IPS-NIHi7 (cell line): ENCODE measurements at regions not wholly inside any gene's neighbourhood (a gene's known extent, or its start where the extent isn't known, plus 50 kb on each side); places are given as distances from the start of the nearest gene placed in this dataset.
"Not testable (repeated sequence)": the region's sequence is repeated elsewhere in the genome, so short reads cannot be mapped to it uniquely, and the experiment has no call there.

Source experiments
- DNase-seq: peaks from one replicate; pipeline ENCODE4 v3.0.0; 2012; ENCODE audit warnings: mixed read lengths; ENCODE audit errors: extremely low spot score

GRCh38 chr6:67768972-67769371 lies 866.1 kb upstream of the ADGRB3 start:
- no peak for DNase-seq

- not testable (repeated sequence) for DNase-seq
Measured at GRCh38 chr6:67767046-67767822, 867.8 kb upstream of the ADGRB3 start.

DNA sequence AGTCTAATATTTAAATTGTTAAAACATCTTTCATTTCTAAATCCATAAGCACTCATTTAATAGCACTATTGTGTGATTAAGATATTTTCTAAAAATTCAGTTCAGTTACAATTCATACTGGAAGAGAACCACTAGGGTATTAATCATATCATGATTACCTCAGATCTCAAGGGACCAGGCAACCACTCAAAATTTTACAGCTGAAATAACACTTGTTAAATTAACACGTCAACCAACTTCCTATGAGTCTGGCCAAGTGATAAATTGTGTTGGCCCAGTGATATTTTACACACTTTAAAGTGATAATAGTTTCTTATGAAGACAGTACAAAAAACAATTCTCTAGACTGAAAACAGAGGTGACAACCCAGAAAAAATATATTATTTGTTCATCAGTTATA lies 869.0 kb upstream of the ADGRB3 start:
- DNase-seq: no peak

DNA sequence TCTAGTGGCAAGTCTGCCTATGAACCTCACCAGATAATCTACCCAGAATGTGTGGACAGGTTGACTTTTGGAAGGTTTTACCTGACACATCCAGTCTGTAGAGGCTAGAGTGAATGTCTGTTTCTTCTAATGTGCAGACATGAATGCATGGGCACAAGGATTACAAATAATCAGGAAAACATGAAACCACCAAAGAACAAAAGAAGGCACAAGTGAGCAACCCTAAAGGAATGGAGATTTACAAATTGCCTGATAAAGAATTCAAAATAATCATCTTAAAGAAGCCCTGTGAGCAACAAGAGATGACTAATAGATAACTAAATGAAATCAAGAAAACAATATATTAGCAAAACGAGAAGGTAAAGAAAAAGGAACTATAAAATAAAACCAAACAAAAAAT lies 876.1 kb upstream of the ADGRB3 start:
- DNase-seq: no peak

DNA sequence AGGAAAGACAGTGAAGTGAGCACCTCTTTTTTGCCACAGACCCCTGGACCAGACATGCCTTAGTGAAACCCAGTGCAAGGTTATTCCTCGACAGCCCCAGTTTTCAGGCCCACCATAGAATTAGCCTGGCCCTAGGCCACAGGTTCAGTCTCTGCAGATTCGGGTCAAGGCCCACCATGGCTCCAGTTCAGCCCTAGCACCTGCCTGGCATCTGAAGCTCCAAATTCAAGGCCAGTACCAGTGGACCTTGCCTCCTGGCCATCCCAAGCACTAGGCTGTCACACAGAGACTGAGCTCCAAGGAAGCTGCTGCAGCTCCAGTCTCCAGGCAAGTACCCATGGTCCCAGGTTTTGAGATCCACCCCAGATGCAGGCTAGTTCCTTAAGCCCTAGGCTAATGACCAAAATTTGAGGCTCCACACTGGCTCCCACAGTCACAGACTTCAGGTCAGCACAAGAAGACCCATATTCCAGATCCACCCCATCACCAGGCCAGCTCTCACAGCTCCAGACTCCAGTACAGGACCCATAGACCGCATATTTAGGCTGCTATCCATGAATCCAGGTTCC lies 877.5 kb upstream of the ADGRB3 start:
- DNase-seq: no peak

DNA sequence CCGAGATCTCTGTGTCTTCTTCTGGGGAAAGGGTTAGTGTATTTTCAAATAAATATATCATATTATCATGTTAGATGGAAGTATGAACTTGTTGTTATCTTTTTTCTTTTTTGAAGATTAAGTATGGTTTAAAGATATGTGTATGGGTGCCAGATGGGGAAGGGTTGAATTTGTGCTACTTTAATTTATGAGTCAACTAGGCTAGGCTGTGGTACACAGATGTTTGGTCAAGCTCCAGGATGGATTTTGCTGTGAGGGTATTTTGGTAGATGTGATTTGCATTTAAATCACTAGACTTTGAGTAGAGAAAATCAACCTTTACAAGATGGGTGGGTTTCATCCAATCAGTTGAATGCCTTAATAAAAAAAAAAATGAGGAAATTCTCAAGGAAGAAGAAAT lies 886.6 kb upstream of the ADGRB3 start:
- no peak for DNase-seq

DNA sequence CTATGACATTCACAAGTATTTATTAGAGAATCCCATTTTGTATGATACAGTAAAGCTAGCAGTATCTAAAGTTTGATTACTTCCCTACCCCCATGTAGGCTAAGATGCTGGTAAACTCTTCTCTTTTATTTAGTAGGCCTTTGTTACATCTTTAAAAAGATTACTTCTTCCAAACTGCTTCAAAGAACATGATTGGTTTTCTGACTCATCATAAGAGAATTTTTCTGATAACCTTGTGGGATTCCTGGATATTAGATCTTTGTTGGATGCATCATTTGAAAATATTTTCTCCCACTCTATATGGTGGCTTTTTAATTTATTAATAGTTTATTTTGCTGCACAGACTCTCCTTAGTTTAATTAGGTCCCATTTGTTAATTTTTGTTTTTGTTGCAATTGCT lies 898.3 kb upstream of the ADGRB3 start:
- no peak for DNase-seq

DNA sequence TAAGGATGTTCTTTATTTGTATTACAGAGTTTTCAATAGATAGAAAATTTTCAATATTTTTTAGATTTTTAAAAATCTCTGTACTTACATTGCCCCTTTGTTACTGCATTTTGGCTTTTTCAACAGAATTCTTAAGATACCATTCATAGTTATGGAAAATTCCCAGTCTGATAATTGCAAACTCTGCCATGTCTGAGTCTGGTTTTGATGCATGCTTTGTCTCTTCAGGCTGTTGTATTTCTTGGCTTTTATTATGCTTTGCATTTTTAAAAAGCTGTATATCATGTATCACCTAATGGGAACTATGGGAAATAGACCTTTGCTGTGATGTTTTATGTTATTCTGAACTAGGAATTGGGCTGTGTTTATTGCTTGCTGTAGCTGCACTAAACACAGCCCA lies 898.9 kb upstream of the ADGRB3 start:
- DNase-seq: no peak

- no peak for DNase-seq
Measured at GRCh38 chr6:67735623-67736022, 899.5 kb upstream of the ADGRB3 start.

- no peak for DNase-seq
Measured at GRCh38 chr6:67722861-67723261, 912.2 kb upstream of the ADGRB3 start.

DNA sequence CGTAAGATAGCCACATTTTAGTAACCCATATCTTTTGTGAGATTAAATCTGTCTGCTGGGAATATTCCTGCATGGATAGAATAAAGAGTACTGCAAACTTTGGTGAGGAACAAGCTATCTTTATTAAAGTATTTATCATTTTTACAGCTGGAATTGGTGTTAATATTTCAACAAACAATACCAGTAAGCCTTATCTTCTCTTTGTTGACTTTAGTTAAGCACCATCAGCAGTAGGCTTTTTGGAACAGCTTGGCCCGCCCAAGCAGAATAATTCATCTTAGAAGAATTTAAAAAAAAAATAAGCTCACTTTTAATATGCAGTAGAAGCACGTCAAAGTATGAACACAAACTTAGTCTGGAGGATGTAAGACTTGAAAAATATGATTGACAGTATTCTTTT lies 917.8 kb upstream of the ADGRB3 start:
- no peak for DNase-seq

DNA sequence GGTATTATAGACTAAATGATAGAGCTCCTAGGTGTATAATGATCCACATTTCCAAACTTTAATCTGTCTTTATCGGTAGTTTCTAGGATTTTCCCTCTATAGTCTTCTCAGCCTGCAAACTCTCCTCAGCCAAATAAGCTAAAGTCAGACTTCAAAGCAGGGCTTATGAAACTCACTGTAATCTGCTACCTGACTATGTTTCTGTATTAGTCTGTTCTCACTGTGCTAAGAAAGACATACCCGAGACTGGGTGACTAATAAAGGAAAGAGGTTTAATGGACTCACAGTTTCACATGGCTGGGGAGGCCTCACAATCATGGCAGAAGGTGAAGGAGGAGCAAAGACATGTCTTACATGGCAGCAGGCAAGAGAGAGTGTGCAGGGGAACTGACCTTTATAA lies 928.7 kb upstream of the ADGRB3 start:
- no peak for DNase-seq

DNA sequence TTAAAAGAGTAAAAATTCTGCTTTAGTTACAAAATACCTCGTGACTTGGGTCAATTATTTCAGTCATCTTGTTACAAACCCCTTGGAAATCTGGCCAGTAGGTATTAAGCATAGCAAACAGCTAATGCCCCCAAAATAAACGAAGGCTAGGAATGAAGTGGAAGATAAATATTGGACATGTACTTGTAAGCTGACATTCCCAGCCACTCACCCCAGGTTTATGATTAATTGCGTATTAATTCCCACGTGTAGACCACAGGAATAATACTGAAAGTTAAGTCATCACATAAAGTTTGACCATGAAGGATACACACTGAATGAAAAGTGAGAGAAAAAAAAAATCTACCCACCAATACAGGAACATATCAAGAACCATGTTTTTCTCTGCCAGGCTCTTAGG lies 936.5 kb upstream of the ADGRB3 start:
- no peak for DNase-seq

GRCh38 chr6:67694127-67694526 lies 941.0 kb upstream of the ADGRB3 start:
- no peak for DNase-seq

DNA sequence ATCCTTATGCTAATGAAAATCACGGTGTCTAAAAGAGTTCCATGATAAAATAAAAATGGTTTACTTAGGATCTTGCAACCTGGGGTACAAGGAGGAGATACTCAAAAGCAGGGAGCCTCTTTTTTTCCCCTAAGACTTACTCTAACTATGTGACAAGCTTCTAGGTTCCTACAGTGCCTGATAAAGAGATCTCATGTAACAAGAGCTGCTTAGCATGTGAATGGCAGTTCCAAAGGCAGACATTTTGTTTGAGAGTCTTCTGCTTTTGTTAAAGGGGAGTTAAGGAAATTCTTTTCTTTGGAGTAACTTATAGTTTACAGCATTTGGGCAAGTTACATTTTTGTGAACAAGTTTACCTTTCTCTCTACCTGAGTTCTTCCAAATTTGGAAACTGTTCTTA lies 945.8 kb upstream of the ADGRB3 start:
- no peak for DNase-seq

DNA sequence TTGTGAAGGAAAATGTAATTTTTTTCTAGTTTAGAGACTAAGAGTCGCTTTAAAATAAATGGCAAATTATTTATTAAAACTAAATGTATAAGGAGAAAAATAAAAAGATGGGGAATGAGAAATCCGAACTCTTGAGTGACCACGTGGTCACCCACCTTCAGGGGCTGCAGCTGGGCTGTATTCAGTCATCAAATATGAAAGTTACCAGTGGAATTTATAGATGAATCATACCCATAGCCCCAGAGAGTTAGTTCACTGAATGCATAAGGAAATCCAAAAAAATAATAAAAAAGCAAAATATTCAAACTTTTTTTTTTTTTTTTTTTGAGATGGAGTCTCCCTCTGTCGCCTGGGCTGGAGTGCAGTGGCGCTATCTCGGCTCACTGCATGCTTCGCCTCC lies 947.7 kb upstream of the ADGRB3 start:
- DNase-seq: no peak

- DNase-seq: not testable (repeated sequence)
Measured at GRCh38 chr6:67686225-67686624, 948.9 kb upstream of the ADGRB3 start.

DNA sequence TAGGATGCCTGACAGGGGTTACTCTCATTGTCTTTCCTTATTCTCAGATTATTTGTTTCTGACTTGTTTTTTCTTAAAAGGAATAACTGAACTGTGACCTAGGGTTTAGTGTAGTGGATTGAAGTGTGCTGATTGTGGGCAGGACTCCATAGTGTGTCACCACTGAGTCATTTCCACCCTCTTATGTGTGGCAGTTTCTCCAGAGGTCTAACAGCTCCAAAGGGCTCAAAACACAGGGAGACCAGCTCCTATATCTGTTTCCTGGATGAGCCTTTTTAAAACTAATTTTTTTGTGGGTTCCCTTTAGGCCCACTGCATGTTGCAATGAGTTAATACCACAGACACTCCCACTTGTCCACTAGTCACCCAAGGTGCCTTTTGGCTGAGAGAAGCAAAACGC lies 951.1 kb upstream of the ADGRB3 start:
- DNase-seq: no peak

DNA sequence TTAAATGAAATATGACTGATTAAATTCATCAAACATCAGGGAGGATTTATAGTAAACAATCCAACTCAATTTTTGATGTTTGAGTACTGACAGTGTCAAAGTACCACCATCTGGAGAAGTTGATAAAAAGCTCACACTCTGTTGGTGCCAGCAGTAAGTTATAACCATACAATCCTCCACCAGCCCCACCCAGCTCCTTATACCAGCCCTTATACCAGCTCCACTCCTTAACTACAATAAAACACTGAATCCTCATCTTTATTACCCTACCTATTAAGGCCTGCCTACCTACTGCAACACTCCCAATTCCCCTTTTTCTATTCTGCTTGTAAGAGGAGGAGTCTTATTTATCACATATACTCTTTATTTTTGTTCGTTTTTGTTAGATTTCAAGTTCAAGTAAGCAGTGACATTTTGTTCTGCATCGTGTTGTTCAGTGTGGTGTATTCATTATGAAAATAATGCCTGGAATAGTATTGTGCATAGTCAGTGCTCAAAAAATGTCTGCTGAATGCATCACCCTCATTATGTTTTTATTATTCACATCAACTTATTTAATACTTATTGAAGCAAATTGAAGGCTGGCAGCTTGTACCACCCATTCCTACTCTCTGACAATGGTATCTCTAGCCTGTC lies 954.7 kb upstream of the ADGRB3 start:
- no peak for DNase-seq

DNA sequence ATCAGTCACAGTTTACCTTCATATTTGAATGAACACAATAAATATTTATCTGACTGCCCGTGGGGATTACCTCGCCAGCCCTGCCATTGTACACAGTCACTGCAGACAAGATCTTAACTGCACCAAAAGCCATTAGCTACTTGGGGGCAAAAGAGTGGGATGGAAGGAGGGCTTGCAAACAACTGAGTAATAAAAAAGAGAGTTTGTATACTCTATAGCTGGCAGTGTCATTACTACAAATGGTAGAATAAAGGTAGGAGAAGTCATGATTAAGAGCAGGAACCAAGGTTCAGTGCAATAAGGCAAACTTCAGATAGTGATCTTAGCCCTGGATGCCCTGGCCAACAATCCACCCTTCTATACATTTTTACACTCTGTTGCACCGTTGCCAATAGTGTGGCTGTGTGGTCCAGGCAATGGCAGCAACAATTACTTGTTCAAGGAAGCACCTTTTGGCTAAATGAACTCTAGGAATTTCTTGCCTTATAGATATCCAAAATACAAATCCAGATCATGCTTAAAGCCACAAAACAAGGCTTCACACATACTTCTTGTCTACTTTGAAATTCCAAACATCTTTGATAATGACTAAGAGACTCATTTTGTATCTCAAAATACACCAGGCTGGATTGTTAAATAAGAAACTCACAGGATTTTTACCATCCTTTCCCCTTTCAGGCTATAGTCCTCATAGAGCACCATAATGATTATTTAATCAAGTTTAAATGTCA lies 955.4 kb upstream of the ADGRB3 start:
- no peak for DNase-seq

DNA sequence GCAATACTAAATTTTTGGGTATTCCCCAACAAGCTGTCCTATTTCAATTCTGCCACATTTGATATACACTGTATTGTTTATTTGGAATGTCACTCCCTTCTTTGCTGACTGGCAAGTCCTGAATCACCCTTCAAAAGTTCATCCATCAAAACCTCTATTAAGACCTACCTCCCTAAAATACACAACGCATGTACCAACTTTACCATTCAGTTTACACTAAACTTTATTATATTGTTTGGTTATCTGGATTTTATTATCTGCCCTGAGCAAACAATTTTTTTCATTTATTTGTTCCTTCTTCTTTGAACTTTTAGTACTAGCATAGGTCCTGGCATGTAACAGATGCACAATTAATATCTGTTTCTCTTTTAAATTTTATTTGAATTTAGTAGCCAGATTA lies 958.2 kb upstream of the ADGRB3 start:
- no peak for DNase-seq

DNA sequence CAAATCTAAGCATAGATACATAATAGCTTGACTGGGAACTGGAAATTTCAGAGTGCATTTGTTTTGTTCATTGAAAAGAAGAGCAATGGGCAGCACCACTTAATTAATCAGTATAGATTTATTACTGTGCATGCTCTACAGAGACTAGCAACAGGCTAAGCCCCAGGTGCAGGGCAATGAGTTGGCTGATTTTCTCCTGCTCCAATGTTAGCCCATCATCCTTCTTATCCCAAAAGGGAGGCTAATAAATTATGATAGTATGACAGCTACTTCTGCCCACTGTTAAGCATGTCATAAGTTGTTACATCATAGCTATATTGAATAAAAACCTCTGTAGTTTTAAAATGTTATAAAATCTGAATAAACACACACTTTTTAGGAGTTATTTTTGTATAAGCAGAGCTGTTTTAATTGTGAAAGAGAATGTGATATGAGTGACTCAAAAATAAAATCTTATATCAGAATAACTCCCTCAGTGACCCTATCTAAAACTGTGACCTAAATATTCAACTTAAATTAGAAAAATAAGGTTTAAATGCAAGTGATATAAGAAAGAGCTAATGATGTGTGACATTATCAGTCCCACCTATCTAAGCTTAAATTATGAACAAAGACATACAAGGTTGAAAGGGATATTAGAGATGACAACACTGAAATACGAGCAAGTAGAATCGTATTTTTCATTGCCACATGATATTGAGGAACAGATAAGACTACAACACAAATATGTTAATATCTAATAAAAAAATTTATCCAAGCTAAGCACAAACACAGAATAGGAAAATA lies 967.3 kb upstream of the ADGRB3 start:
- no peak for DNase-seq
